Common myeloid progenitor, CD34-positive (primary cell): ENCODE measurements at regions not wholly inside any gene's neighbourhood (a gene's known extent, or its start where the extent isn't known, plus 50 kb on each side); places are given as distances from the start of the nearest gene placed in this dataset.

Source experiments
- CTCF ChIA-PET: fragments of 350-600 bp; sonication (Branson Sonifier 250); formaldehyde crosslinking; loops from one replicate; lab custom pipeline; 2021; ENCODE audit warnings: antibody characterized with exemption; lab: Charles Lee
- POLR2A ChIA-PET: fragments of 350-600 bp; sonication (Branson Sonifier 250); formaldehyde crosslinking; loops from one replicate; lab custom pipeline; 2021; ENCODE audit warnings: antibody characterized with exemption; lab: Charles Lee
- DNase-seq, 3 donors: peaks; one replicate each; pipeline versions ENCODE4 v3.0.0 to v3.0.0-alpha.2; 2013
- H3K27ac ChIP-seq, 2 experiments: 1 replicate in 1 of 2; 2 replicates in 1 of 2; pipeline ENCODE4 v1.7.0; 2013; ENCODE audit warnings: inconsistent platforms in 2 of 2, low read length in 2 of 2, mild to moderate bottlenecking in 2 of 2, low read depth in 1 of 2, moderate library complexity in 1 of 2; ENCODE audit not compliant: severe bottlenecking in 2 of 2, insufficient read depth in 1 of 2, poor library complexity in 1 of 2
- H3K27me3 ChIP-seq, 5 experiments: replicated peaks in 2 of 5; 1 replicate in 3 of 5; 2 replicates in 2 of 5; pipeline versions ENCODE4 v1.6.1 to v1.7.0; 2013; ENCODE audit warnings: low read length in 4 of 5, mild to moderate bottlenecking in 2 of 5, moderate library complexity in 2 of 5, inconsistent platforms in 1 of 5; ENCODE audit not compliant: insufficient read depth in 5 of 5, control insufficient read depth in 4 of 5
- H3K36me3 ChIP-seq, 4 experiments: 1 replicate in 2 of 4; 2 replicates in 2 of 4; pipeline versions ENCODE4 v1.6.1 to v1.7.0; 2013; ENCODE audit warnings: low read length in 3 of 4, control low read depth in 1 of 4, mild to moderate bottlenecking in 1 of 4; ENCODE audit not compliant: control insufficient read depth in 4 of 4, insufficient read depth in 4 of 4
- H3K4me1 ChIP-seq, 4 experiments: 1 replicate in 3 of 4; 2 replicates in 1 of 4; pipeline versions ENCODE4 v1.6.1 to v1.7.1; 2013; ENCODE audit warnings: low read length in 3 of 4, mild to moderate bottlenecking in 3 of 4, control low read depth in 1 of 4, inconsistent platforms in 1 of 4, moderate library complexity in 1 of 4; ENCODE audit not compliant: control insufficient read depth in 4 of 4, insufficient read depth in 4 of 4; ENCODE audit errors: control extremely low read depth in 1 of 4
- H3K4me3 ChIP-seq, 7 experiments: 1 replicate in 4 of 7; 2 replicates in 3 of 7; pipeline versions ENCODE4 v1.5.1 to v1.7.0; 2013; ENCODE audit warnings: mild to moderate bottlenecking in 7 of 7, low read length in 6 of 7, moderate library complexity in 6 of 7, inconsistent platforms in 2 of 7, low read depth in 2 of 7, control low read depth in 1 of 7; ENCODE audit not compliant: insufficient read depth in 4 of 7, control insufficient read depth in 1 of 7; ENCODE audit errors: extremely low read depth in 1 of 7
- H3K9me3 ChIP-seq, 5 experiments: 1 replicate in 4 of 5; 2 replicates in 1 of 5; pipeline versions ENCODE4 v1.6.1 to v1.7.1; 2013; ENCODE audit warnings: low read length in 4 of 5, mild to moderate bottlenecking in 2 of 5, inconsistent platforms in 1 of 5, low read depth in 1 of 5, moderate library complexity in 1 of 5; ENCODE audit not compliant: control insufficient read depth in 4 of 5, insufficient read depth in 2 of 5; ENCODE audit errors: control extremely low read depth in 1 of 5
- WGBS: methylation state at CpG from one replicate; pipeline ENCODE4 v1.1.5; 2013; ENCODE audit not compliant: insufficient coverage; 5-methylcytosine and 5-hydroxymethylcytosine counted together

- DNase-seq: no peak
- no peak overlapping the region for H3K4me3 ChIP-seq
- H3K4me1 ChIP-seq: no peaks in the 10 kb centered on the region
- peaks cover 0 to 8% (median 3%) of the 10 kb centered on the region in 5 experiments for H3K27me3 ChIP-seq
- H3K27ac ChIP-seq: no peak overlapping the region
- ChIA-PET POLR2A (no interaction called here), CTCF (interaction anchor here (1.5 to 9.0 kb wide), 3 partner anchors 13 to 48 kb away, joined by 3 to 89 read pairs (median 31); no protein-coding TSS in a partner anchor)
- WGBS: 98% methylated on average over 8 of the region's 12 CpGs
- H3K9me3 ChIP-seq: no peaks in the 10 kb centered on the region
- H3K36me3 ChIP-seq: no peaks in the 10 kb centered on the region
Observed at GRCh38 chr1:239955431-239955830, 136.3 kb upstream of the FMN2 start.

GRCh38 chr1:239956263-239956662 is 135.4 kb upstream of the FMN2 start:
- WGBS: 93% methylated on average over 5 of the region's 6 CpGs
- H3K4me1 ChIP-seq: no peaks in the 10 kb centered on the region
- H3K27me3 ChIP-seq: peaks cover 0 to 8% (median 3%) of the 10 kb centered on the region in 5 experiments
- H3K9me3 ChIP-seq: no peaks in the 10 kb centered on the region
- DNase-seq: no peak
- H3K27ac ChIP-seq: no peak overlapping the region
- no peak overlapping the region for H3K4me3 ChIP-seq
- ChIA-PET CTCF (interaction anchor here (9.0 kb wide), 1 partner anchor 21 kb away, joined by 89 read pairs; no protein-coding TSS in a partner anchor), POLR2A (no interaction called here)
- no peaks in the 10 kb centered on the region for H3K36me3 ChIP-seq

- Histone ChIP-seq H3K4me1 (no peaks in the 10 kb centered on the region), H3K36me3 (no peaks in the 10 kb centered on the region), H3K4me3 (no peak overlapping the region), H3K27ac (no peak overlapping the region), H3K27me3 (peaks cover 0 to 8% (median 3%) of the 10 kb centered on the region in 5 experiments), H3K9me3 (no peaks in the 10 kb centered on the region)
- 44% methylated on average over 2 of the region's 4 CpGs for WGBS
- no peak for DNase-seq
- ChIA-PET CTCF (interaction anchor here (9.0 kb wide), 1 partner anchor 19 kb away, joined by 89 read pairs; no protein-coding TSS in a partner anchor), POLR2A (no interaction called here)
Observed at GRCh38 chr1:239958063-239958462, 133.6 kb upstream of the FMN2 start.

GRCh38 chr1:239960366-239960765 is 131.3 kb upstream of the FMN2 start:
- Histone ChIP-seq H3K9me3 (no peaks in the 10 kb centered on the region), H3K4me3 (no peak overlapping the region), H3K4me1 (no peaks in the 10 kb centered on the region), H3K27me3 (peaks cover 0 to 8% (median 3%) of the 10 kb centered on the region in 5 experiments), H3K36me3 (no peaks in the 10 kb centered on the region), H3K27ac (no peak overlapping the region)
- ChIA-PET CTCF (no interaction called here), POLR2A (no interaction called here)
- DNase-seq: no peak
- WGBS: 100% methylated on average over 2 of the region's 2 CpGs

GRCh38 chr1:239963856-239964255 is 127.8 kb upstream of the FMN2 start:
- no peak overlapping the region for H3K27ac ChIP-seq
- no peak for DNase-seq
- H3K4me3 ChIP-seq: no peak overlapping the region
- H3K9me3 ChIP-seq: no peaks in the 10 kb centered on the region
- H3K27me3 ChIP-seq: no peaks in the 10 kb centered on the region
- H3K4me1 ChIP-seq: no peaks in the 10 kb centered on the region
- H3K36me3 ChIP-seq: no peaks in the 10 kb centered on the region
- 75% methylated on average over 4 of the region's 6 CpGs for WGBS
- ChIA-PET CTCF (interaction anchor here (1.4 to 2.4 kb wide), 2 partner anchors 10 to 11 kb away, joined by 3 to 10 read pairs; no protein-coding TSS in a partner anchor), POLR2A (no interaction called here)

- H3K9me3 ChIP-seq: peaks cover 0 to 10% (median 7%) of the 10 kb centered on the region in 5 experiments
- H3K4me1 ChIP-seq: no peaks in the 10 kb centered on the region
- 7% methylated on average over 2 of the region's 5 CpGs for WGBS
- POLR2A ChIA-PET: no interaction called here
- no peak overlapping the region for H3K4me3 ChIP-seq
- no peak overlapping the region for H3K27ac ChIP-seq
- CTCF ChIA-PET: interaction anchor here (0.9 to 9.4 kb wide), 2 partner anchors 22 to 1726 kb away, joined by 3 to 89 read pairs; no protein-coding TSS in a partner anchor
- no peaks in the 10 kb centered on the region for H3K27me3 ChIP-seq
- peak; percentile 58 to 76 (median 72) for DNase-seq
- H3K36me3 ChIP-seq: no peaks in the 10 kb centered on the region
Observed at GRCh38 chr1:239976130-239976968, 115.3 kb upstream of the FMN2 start.

GRCh38 chr1:239977416-239977815 is 114.3 kb upstream of the FMN2 start:
- H3K27me3 ChIP-seq: no peaks in the 10 kb centered on the region
- H3K4me1 ChIP-seq: no peaks in the 10 kb centered on the region
- H3K4me3 ChIP-seq: no peak overlapping the region
- no peak for DNase-seq
- H3K9me3 ChIP-seq: peaks cover 0 to 14% (median 7%) of the 10 kb centered on the region in 5 experiments
- ChIA-PET POLR2A (no interaction called here), CTCF (interaction anchor here (0.8 to 9.4 kb wide), 3 partner anchors 11 to 1739 kb away, joined by 3 to 89 read pairs (median 4); no protein-coding TSS in a partner anchor)
- WGBS: 60% methylated on average over 3 of the region's 6 CpGs
- no peak overlapping the region for H3K27ac ChIP-seq
- no peaks in the 10 kb centered on the region for H3K36me3 ChIP-seq
